Hepatocyte (in vitro differentiated cells): ENCODE measurements at regions not wholly inside any gene's neighbourhood (a gene's known extent, or its start where the extent isn't known, plus 50 kb on each side); places are given as distances from the start of the nearest gene placed in this dataset.

Experiments used
- DNase-seq: peaks from one replicate; pipeline ENCODE4 v3.0.0-alpha.2; 2016; ENCODE audit warnings: low spot score
- H2AFZ ChIP-seq: fragments of 200-600 bp; sonication (generic); 2 replicates; pipeline ENCODE4 v1.6.0; 2016; ENCODE audit warnings: antibody characterized with exemption, mild to moderate bottlenecking
- H3K27ac ChIP-seq: fragments of 200-600 bp; sonication (generic); 2 replicates; pipeline ENCODE4 v1.5.1; 2016; ENCODE audit warnings: mild to moderate bottlenecking
- H3K27me3 ChIP-seq: fragments of 200-600 bp; sonication (generic); 2 replicates; pipeline ENCODE4 v1.6.1; 2016
- H3K36me3 ChIP-seq: fragments of 200-600 bp; sonication (generic); replicated peaks from 2 replicates; pipeline ENCODE4 v1.5.1; 2016; ENCODE audit warnings: low read depth; ENCODE audit not compliant: insufficient read depth
- H3K4me1 ChIP-seq: fragments of 200-600 bp; sonication (generic); 2 replicates; pipeline ENCODE4 v1.5.1; 2016; ENCODE audit warnings: mild to moderate bottlenecking, moderate library complexity; ENCODE audit not compliant: insufficient read depth
- H3K4me2 ChIP-seq: fragments of 200-600 bp; sonication (generic); 2 replicates; pipeline ENCODE4 v1.6.0; 2016
- H3K4me3 ChIP-seq: fragments of 200-600 bp; sonication (generic); 2 replicates; pipeline ENCODE4 v1.5.1; 2016; ENCODE audit warnings: mild to moderate bottlenecking
- H3K79me2 ChIP-seq: fragments of 200-600 bp; sonication (generic); 2 replicates; pipeline ENCODE4 v1.6.0; 2017; ENCODE audit warnings: mild to moderate bottlenecking
- H3K9me2 ChIP-seq: fragments of 200-600 bp; sonication (generic); replicated peaks from 2 replicates; pipeline ENCODE4 v1.6.0; 2017; ENCODE audit warnings: mild to moderate bottlenecking; ENCODE audit not compliant: insufficient read depth
- H3K9me3 ChIP-seq: fragments of 200-600 bp; sonication (generic); 2 replicates; pipeline ENCODE4 v1.5.1; 2016; ENCODE audit warnings: low read depth, mild to moderate bottlenecking
- H4K20me1 ChIP-seq: fragments of 200-600 bp; sonication (generic); 2 replicates; pipeline ENCODE4 v1.6.0; 2016; ENCODE audit warnings: mild to moderate bottlenecking; ENCODE audit not compliant: insufficient read depth, poor library complexity, severe bottlenecking
- CTCF ChIP-seq: fragments of 200-600 bp; sonication (generic); IDR thresholded peaks from 2 replicates; pipeline ENCODE4 v1.5.1; 2016; ENCODE audit warnings: antibody characterized with exemption, mild to moderate bottlenecking; ENCODE audit not compliant: poor library complexity
- EZH2 ChIP-seq: fragments of 200-600 bp; sonication (generic); IDR thresholded peaks from 2 replicates; pipeline ENCODE4 v1.6.1; 2016; ENCODE audit warnings: antibody characterized with exemption, mild to moderate bottlenecking, borderline replicate concordance
- EZH2phosphoT487 ChIP-seq: fragments of 200-600 bp; sonication (generic); IDR thresholded peaks from one replicate; pipeline ENCODE4 v1.6.1; 2018; ENCODE audit warnings: antibody characterized with exemption, mild to moderate bottlenecking, low read depth, moderate library complexity; ENCODE audit not compliant: unreplicated experiment, severe bottlenecking
- WGBS: methylation state at CpG from one replicate; pipeline ENCODE4 v1.1.6; 2016; ENCODE audit warnings: low lambda C conversion rate; ENCODE audit errors: missing lambda C conversion rate; 5-methylcytosine and 5-hydroxymethylcytosine counted together

DNA sequence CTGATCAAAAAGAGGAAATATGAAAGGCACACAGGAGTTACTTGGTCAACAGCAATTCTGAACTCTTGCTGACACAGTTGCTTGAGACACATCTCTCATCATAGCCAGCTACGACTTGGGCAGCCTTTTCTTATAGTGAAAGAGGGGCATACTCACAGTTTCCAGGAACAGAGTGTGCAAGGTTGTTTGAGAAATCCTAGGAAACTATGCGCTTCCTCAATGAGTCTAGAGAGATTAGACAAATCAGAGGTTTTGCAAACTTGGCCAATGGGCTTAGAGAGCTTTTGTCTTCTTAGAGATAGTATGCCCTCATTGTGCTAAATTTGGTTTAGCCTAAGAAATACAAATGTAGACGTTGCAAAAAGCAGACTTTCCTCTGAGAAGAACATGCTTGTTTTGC is 370.4 kb downstream of the HGF start:
- Histone ChIP-seq H2AFZ (no peak overlapping the region), H3K27me3 (no peaks in the 10 kb centered on the region), H3K4me3 (no peak overlapping the region), H3K4me2 (no peak overlapping the region), H3K36me3 (no peaks in the 10 kb centered on the region), H4K20me1 (no peaks in the 10 kb centered on the region), H3K27ac (no peak overlapping the region), H3K4me1 (peaks cover 9% of the 10 kb centered on the region), H3K9me2 (no peaks in the 10 kb centered on the region), H3K79me2 (no peaks in the 10 kb centered on the region), H3K9me3 (no peaks in the 10 kb centered on the region)
- WGBS, result 50% methylated on average over 3 of the region's 3 CpGs
- TF ChIP-seq CTCF (no peak), EZH2phosphoT487 (no peak), EZH2 (no peak)
- no peak for DNase-seq

GRCh38 chr7:81394029-81394428 is 375.8 kb downstream of the HGF start:
- no peaks in the 10 kb centered on the region for H3K9me2 ChIP-seq
- DNase-seq, result no peak
- no peak overlapping the region for H3K4me3 ChIP-seq
- no peaks in the 10 kb centered on the region for H4K20me1 ChIP-seq
- H2AFZ ChIP-seq, result no peak overlapping the region
- 92% methylated on average over 2 of the region's 2 CpGs for WGBS
- H3K4me2 ChIP-seq, result no peak overlapping the region
- H3K36me3 ChIP-seq, result no peaks in the 10 kb centered on the region
- no peaks in the 10 kb centered on the region for H3K79me2 ChIP-seq
- no peaks in the 10 kb centered on the region for H3K9me3 ChIP-seq
- no peak for TF ChIP-seq CTCF
- H3K4me1 ChIP-seq, result no peaks in the 10 kb centered on the region
- H3K27me3 ChIP-seq, result no peaks in the 10 kb centered on the region
- no peak overlapping the region for H3K27ac ChIP-seq

DNA sequence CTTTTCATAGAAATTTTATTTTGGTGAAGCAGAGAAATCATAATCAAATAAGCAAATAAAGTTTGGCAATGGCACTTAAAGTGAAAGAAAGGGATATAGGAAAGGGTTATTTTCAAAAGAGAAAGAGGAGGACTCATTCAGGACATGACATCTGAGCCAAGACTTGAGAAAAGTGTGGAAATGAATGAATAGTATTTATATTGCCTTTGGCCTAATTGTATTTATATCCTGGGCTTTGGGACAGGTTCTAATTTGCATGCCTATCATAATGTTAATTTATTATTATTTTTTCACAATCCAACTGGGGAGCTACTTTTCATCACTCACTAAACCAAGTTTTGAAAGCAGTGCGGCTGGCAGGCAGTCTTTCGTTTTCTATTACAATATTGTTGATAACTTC is 376.8 kb downstream of the HGF start:
- Histone ChIP-seq H3K9me3 (no peaks in the 10 kb centered on the region), H3K4me3 (no peak overlapping the region), H3K4me2 (no peak overlapping the region), H3K27me3 (no peaks in the 10 kb centered on the region), H2AFZ (no peak overlapping the region), H3K36me3 (no peaks in the 10 kb centered on the region), H3K27ac (no peak overlapping the region), H3K4me1 (no peaks in the 10 kb centered on the region), H3K9me2 (no peaks in the 10 kb centered on the region), H3K79me2 (no peaks in the 10 kb centered on the region), H4K20me1 (no peaks in the 10 kb centered on the region)
- no peak for DNase-seq
- WGBS, result 97% methylated on average over 2 of the region's 2 CpGs
- no peak for TF ChIP-seq EZH2phosphoT487

DNA sequence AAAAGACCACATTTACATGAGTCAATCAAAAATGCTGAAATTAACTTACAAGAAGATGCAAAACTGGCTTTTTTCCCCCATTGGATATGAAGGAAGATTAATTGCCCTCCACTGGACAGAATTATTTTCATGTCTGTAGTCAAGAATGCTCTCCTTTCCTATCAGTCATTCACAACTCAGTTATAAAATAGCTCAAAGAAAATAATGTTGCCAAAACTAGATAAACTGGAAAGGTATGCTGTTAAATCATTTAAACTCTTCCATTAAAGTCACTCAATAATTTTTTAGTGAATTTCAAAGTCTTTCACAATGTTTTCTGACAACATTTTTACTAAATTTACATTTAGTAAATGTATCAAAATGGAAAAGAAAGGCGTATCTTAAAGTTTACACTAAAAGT is 384.5 kb downstream of the HGF start:
- H3K9me3 ChIP-seq, result no peaks in the 10 kb centered on the region
- H3K4me1 ChIP-seq, result no peaks in the 10 kb centered on the region
- 98% methylated on average over 1 of the region's 1 CpG for WGBS
- H3K4me3 ChIP-seq, result no peak overlapping the region
- H4K20me1 ChIP-seq, result no peaks in the 10 kb centered on the region
- no peaks in the 10 kb centered on the region for H3K79me2 ChIP-seq
- no peaks in the 10 kb centered on the region for H3K36me3 ChIP-seq
- DNase-seq, result no peak
- H2AFZ ChIP-seq, result no peak overlapping the region
- no peaks in the 10 kb centered on the region for H3K9me2 ChIP-seq
- TF ChIP-seq EZH2phosphoT487 (no peak), EZH2 (no peak), CTCF (no peak)
- H3K4me2 ChIP-seq, result no peak overlapping the region
- H3K27me3 ChIP-seq, result no peaks in the 10 kb centered on the region
- no peak overlapping the region for H3K27ac ChIP-seq
